Activated CD8-positive, alpha-beta T cell treated with anti-CD3 and anti-CD28 coated beads for 36 hours (primary cell): ENCODE measurements at regions not wholly inside any gene's neighbourhood (a gene's known extent, or its start where the extent isn't known, plus 50 kb on each side); places are given as distances from the start of the nearest gene placed in this dataset.

Experiments used
- ATAC-seq: fragments of 200-7000 bp; cut with Tn5 transposase; one replicate; pipeline ENCODE4 v1.10.0; 2021; ENCODE audit warnings: mild to moderate bottlenecking, moderate library complexity
- CTCF ChIA-PET: fragments of 350-600 bp; sonication (Branson Sonifier 250); formaldehyde crosslinking; loops from one replicate; lab custom pipeline; 2021; ENCODE audit warnings: antibody characterized with exemption; lab: Charles Lee
- POLR2A ChIA-PET: fragments of 350-600 bp; sonication (Branson Sonifier 250); formaldehyde crosslinking; loops from one replicate; lab custom pipeline; 2021; ENCODE audit warnings: antibody characterized with exemption; lab: Charles Lee
- DNase-seq: peaks from one replicate; pipeline ENCODE4 v3.0.0-alpha.2; 2020
- H3K27ac Mint-ChIP-seq: one replicate; pipeline ENCODE4 v1.8.0; 2021; ENCODE audit warnings: mild to moderate bottlenecking, mixed read lengths
- H3K27me3 Mint-ChIP-seq: one replicate; pipeline ENCODE4 v1.8.0; 2021; ENCODE audit warnings: mixed read lengths
- H3K36me3 Mint-ChIP-seq: one replicate; pipeline ENCODE4 v1.8.0; 2021; ENCODE audit warnings: low read depth, mixed read lengths
- H3K4me1 Mint-ChIP-seq: one replicate; pipeline ENCODE4 v1.8.0; 2021; ENCODE audit warnings: low read depth, mixed read lengths
- H3K4me3 Mint-ChIP-seq: one replicate; pipeline ENCODE4 v1.8.0; 2021; ENCODE audit warnings: mild to moderate bottlenecking, moderate library complexity, mixed read lengths
- H3K9me3 Mint-ChIP-seq: one replicate; pipeline ENCODE4 v1.8.0; 2021; ENCODE audit warnings: mixed read lengths
- intact Hi-C: fragments of 100-400 bp; cut with micrococcal nuclease; formaldehyde crosslinking; loops from one replicate; pipeline ENCODE4 v1.10.0; 2022
- TF ChIP-seq, protein P1 (sequence below): fragments of 200-600 bp; IDR thresholded peaks from one replicate; pipeline ENCODE4 v1.8.0; 2022; ENCODE audit warnings: antibody characterized with exemption, mild to moderate bottlenecking

DNA sequence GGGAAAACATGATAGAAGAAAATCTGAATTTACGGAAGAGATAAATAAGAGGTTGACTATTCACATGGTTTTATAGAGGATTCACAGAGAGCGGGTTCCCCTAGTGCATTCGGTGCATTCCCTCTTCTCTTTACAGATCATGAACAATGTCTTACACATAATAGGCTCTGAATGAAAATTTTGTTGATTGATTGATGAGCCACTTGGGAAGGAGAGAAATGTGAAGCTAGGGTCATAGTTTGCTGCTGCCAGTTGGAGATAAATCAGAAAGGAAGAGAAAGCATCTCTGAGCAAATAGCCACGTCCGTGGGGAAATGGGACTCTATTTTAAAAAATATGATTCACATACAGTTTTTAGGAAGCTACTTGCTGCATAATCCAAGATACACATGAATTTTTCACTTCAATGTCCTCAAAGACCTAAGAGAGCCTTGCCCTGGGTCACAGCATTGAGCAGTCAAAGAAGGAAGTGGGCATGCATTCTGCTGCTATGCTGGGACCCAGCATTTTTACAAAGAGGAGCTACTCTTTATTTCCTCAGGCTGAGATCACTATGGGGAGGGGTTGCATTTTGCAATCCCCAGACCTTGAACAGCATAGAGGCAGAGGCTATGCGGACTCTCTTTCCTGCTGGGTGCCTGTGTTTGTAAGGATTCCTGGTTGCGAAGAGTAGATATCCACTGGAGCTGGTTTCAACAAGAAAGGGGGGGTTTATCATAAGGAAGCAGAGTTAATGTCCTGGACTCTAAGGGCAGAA, 395.3 kb downstream of the TSN start:
- Mint-ChIP-seq H3K4me3 (no peak overlapping the region), H3K4me1 (no peaks in the 10 kb centered on the region), H3K36me3 (no peaks in the 10 kb centered on the region), H3K9me3 (no peaks in the 10 kb centered on the region), H3K27me3 (no peaks in the 10 kb centered on the region), H3K27ac (no peak overlapping the region)
- DNase-seq (no peak), ATAC-seq (no peak)
- intact Hi-C loops = no loop called here
- ChIA-PET CTCF (no interaction called here), POLR2A (no interaction called here)
- TF ChIP-seq, protein P1, sequence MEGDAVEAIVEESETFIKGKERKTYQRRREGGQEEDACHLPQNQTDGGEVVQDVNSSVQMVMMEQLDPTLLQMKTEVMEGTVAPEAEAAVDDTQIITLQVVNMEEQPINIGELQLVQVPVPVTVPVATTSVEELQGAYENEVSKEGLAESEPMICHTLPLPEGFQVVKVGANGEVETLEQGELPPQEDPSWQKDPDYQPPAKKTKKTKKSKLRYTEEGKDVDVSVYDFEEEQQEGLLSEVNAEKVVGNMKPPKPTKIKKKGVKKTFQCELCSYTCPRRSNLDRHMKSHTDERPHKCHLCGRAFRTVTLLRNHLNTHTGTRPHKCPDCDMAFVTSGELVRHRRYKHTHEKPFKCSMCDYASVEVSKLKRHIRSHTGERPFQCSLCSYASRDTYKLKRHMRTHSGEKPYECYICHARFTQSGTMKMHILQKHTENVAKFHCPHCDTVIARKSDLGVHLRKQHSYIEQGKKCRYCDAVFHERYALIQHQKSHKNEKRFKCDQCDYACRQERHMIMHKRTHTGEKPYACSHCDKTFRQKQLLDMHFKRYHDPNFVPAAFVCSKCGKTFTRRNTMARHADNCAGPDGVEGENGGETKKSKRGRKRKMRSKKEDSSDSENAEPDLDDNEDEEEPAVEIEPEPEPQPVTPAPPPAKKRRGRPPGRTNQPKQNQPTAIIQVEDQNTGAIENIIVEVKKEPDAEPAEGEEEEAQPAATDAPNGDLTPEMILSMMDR = no peak

DNA sequence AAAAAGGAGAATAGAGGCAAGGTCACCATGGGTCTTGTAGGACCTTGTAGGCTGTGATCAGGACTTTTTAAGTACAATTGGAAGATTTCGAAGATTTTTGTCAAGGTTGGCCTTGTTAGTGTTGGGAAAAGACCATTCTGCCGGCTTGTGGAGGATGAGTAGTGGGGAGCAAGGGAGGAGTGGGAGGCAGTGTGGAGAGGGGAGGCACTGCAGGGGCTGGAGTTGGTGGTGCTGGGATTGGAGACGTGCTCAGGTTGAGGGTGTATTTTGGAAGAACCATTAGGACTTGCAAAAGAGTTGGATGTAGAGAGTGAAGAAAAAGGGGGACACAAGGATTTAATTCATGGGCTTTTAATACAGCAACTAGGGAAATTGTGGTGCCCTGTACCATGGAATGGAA, 397.1 kb downstream of the TSN start:
- no peaks in the 10 kb centered on the region for H3K4me1 Mint-ChIP-seq
- H3K9me3 Mint-ChIP-seq = no peaks in the 10 kb centered on the region
- intact Hi-C loops = no loop called here
- ChIA-PET POLR2A (no interaction called here), CTCF (no interaction called here)
- DNase-seq (no peak), ATAC-seq (no peak)
- no peaks in the 10 kb centered on the region for H3K36me3 Mint-ChIP-seq
- no peaks in the 10 kb centered on the region for H3K27me3 Mint-ChIP-seq
- TF ChIP-seq, protein P1 = no peak
- H3K4me3 Mint-ChIP-seq = no peak overlapping the region
- H3K27ac Mint-ChIP-seq = no peak overlapping the region

GRCh38 chr2:122156176-122156890, 400.9 kb downstream of the TSN start:
- no peak for DNase-seq
- CTCF ChIA-PET = no interaction called here
- POLR2A ChIA-PET = interaction anchor here (0.6 kb wide), 1 partner anchor 180 kb away, joined by 3 read pairs; no protein-coding TSS in a partner anchor
- H3K4me3 Mint-ChIP-seq = no peak overlapping the region
- TF ChIP-seq, protein P1 = no peak
- H3K9me3 Mint-ChIP-seq = no peaks in the 10 kb centered on the region
- ATAC-seq = no peak
- H3K36me3 Mint-ChIP-seq = no peaks in the 10 kb centered on the region
- no peak overlapping the region for H3K27ac Mint-ChIP-seq
- peaks cover 2% of the 10 kb centered on the region for H3K27me3 Mint-ChIP-seq
- H3K4me1 Mint-ChIP-seq = no peaks in the 10 kb centered on the region
- intact Hi-C loops = no loop called here

GRCh38 chr2:122157158-122157557, 401.7 kb downstream of the TSN start:
- Mint-ChIP-seq H3K4me1 (no peaks in the 10 kb centered on the region), H3K27me3 (peaks cover 2% of the 10 kb centered on the region), H3K9me3 (no peaks in the 10 kb centered on the region), H3K36me3 (no peaks in the 10 kb centered on the region), H3K27ac (no peak overlapping the region), H3K4me3 (no peak overlapping the region)
- ATAC-seq = no peak
- intact Hi-C loops = no loop called here
- POLR2A ChIA-PET = no interaction called here
- CTCF ChIA-PET = no interaction called here
- TF ChIP-seq, protein P1 = no peak
- DNase-seq = no peak

DNA sequence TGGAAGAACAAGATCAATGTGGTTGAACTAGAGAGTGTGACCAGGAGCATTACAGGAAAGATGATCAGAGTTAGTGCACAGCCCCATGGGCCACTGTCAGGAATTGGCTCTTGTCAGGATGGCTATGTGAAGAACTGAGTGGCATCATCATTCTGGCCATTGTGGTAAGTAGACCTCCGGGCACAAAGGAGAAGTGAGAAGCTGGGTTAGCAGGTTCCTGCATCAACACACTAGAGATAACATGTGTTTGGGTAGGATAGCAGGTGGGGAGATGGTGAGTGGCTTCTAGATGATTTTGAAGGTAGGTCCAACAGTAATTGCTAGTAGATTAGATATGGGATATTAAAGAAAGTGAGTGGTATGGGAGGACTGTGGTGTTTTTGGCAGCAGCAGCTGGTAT, 408.2 kb downstream of the TSN start:
- CTCF ChIA-PET = no interaction called here
- Mint-ChIP-seq H3K9me3 (no peaks in the 10 kb centered on the region), H3K4me3 (no peak overlapping the region), H3K27me3 (peaks cover 2% of the 10 kb centered on the region), H3K4me1 (no peaks in the 10 kb centered on the region), H3K36me3 (no peaks in the 10 kb centered on the region), H3K27ac (no peak overlapping the region)
- intact Hi-C loops = no loop called here
- TF ChIP-seq, protein P1 = no peak
- ATAC-seq (no peak), DNase-seq (no peak)
- POLR2A ChIA-PET = no interaction called here
